ENCODE measurements at regions not wholly inside any gene's neighbourhood (a gene's known extent, or its start where the extent isn't known, plus 50 kb on each side); places are given as distances from the start of the nearest gene placed in this dataset.
"Not testable (repeated sequence)": the region's sequence is repeated elsewhere in the genome, so short reads cannot be mapped to it uniquely, and the experiment has no call there.

DNA sequence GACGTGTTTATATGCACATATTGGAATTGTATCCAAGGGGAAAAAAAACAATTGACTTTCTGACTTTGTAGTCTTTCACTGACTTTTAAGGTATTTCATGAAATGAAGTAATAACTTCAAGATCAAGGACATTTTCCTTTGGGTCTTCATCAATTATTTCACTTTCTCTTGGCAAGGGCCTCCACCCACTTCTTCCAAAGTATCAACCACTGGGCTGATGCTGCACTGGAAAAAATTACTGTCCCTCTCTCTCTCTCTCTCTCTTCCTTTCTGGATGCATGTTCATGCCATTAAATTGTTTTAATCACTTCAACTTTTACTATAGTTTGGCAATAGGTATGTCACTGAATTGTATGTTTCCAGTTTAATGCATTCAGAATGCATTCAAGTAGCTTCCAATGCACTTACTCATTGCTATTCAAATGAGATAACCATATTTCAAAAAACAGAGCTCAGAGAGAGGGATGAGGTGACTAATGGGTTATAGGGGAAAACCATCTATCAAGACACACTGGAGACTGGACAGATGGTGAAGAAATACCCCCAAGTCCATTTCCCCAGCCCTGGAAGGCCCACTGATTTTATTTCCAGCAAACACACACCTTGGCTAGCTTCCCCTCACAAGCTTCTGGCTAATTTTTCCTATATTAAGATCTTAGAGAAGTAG, 585.3 kb downstream of the EBF1 start:
- no peak for DNase-seq

- DNase-seq: no peak
These were observed 586.0 kb downstream of the EBF1 start for GRCh38 chr5:158513490-158514318.

DNA sequence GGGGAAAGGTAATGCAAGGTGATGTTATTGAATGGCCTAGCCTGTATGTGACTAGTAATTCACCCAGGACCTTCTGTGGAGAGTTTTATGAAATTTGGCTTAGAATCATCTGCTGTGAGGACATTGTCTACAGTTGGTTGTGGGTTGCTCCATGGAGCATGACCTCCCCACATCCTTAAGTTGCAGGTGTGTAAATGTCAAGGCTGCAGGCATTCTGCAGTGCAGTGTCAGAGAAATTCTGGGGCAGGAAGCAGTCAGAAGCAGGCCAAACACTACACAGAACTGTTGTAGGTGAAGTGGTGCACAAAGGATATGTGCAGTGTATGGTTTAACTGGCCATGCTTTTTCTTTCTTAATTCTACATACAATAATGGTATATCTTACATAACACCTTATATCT, 588.3 kb downstream of the EBF1 start:
- no peak for DNase-seq

DNA sequence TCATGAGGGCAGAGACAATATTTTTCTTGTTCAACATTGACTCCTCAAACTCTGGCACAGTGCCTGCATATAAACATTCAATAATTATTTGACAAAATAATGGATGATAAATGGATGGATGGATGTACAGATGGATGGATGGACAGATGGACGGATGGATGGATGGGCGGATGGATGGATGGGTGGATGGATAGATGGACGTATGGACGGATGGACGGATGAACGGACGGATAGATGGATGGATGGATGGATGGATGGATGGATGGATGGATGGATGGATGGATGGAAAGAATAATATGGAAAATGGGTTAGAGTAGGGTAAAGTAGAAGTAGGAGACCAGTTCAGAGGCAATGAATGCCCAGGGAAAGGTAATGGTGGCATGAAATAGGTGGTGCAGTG, 589.2 kb downstream of the EBF1 start:
- no peak for DNase-seq

- no peak for DNase-seq
These were observed 593.1 kb downstream of the EBF1 start for GRCh38 chr5:158506648-158507047.

DNA sequence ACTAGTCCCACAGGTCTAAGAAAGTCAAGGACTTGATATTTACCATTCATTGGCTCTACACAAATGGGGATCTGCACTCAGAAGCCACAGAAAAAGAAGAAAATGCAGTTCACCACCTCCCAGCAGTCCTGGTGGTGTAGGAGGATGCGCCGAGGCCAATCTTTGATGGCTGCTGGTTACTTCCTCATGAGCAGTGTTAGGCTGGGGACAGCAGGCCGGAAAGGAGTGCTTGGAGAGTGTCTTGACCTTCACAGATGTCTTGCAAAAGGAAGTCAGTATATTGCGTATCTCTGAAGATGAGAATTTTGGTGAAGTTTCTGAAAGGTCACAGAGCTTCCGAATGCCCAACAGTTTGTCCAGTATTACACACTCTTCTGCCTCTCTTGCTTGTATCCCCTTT, 597.0 kb downstream of the EBF1 start:
- DNase-seq: no peak

GRCh38 chr5:158499892-158500418, 599.8 kb downstream of the EBF1 start:
- no peak for DNase-seq

GRCh38 chr5:158499075-158499891, 600.4 kb downstream of the EBF1 start:
- no peak for DNase-seq

GRCh38 chr5:158496624-158497023, 603.1 kb downstream of the EBF1 start:
- DNase-seq: no peak

DNA sequence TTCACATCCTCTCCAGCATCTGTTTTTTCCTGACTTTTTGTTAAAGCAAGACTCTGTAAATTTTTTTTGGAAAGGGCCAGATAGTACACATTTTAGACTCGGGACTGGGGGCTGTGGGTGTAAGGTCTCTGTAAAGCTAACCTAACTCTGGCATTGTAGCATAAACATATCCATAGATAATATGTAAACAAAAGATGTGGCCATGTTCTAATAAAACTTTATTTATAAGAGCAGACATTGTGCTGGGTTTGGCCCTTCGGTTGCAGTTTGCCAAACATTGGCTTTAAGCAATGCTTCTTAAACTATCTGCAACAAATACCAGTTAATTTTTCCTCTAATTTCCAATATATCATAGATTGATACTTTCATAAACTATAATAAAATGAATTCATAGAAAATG, 605.2 kb downstream of the EBF1 start:
- DNase-seq: no peak

DNA sequence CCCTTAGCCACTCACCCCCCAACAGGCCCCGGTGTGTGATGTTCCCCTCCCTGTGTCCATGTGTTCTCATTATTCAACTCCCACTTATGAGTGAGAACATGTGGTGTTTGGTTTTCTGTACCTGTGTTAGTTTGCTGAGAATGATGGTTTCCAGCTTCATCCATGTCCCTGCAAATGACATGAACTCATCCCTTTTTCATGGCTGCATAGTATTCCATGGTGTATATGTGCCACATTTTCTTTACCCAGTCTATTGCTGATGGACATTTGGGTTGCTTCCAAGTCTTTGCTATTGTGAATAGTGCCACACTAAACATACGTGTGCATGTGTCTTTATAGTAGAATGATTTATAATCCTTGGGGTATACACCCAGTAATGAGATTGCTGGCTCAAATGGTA, 605.7 kb downstream of the EBF1 start:
- DNase-seq: not testable (repeated sequence)

DNA sequence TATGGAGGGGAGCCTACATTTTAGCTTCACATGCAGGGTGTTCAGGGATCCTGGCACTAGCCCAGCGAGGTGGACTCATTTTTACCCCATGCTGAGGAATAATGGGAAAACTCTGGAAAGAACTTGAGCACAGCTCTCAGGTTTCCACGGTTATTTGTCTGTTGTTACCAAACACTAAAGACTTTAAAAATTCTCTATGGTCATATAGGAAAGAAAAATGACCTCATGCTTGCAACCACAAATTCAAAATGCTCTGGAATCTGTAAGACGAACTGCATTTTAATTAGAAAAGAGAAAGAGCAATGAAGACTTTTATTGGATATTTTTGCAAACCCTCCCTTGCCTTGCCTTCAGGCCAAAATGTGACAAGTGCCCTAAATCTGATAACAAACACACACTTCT, 606.9 kb downstream of the EBF1 start:
- DNase-seq: no peak

DNA sequence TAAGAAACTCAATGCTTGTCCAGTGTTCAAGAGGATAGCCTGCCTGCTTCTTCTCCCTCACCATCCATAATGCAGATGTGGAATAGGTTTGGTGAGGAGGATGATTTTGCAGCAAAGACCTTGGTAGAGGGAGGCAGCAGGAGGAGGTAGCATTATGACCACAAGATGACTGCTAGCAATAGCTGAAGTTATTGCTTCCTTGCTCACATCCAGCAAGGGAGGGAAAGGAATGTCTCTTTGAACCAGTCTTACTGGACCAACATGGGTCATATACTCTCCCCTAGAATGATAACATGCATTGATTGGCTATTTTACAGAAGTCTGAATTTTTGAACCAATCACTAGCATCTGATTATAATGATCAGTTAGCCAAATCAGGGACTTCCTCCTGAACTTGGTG, 607.6 kb downstream of the EBF1 start:
- DNase-seq: no peak

DNA sequence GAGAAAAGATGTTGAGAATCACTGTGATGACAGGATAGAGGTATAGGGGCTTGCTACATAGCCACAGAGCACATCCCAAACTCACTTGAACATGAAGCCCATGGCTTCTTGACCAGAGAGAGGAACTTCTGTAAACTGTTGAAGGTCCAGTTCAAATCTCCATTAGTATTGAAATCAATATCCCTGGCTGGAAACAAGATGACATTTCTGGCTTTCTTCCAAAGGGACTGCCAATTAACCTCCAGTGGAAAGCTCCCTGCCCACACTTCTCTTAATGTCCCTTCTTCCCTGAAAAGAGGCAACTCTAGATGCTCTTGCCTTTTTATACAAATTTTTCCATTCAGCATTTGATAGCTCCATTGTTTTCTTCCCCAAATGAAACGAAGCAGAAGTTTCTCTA, 612.1 kb downstream of the EBF1 start:
- DNase-seq: no peak

- DNase-seq: no peak
These were observed 612.6 kb downstream of the EBF1 start for GRCh38 chr5:158487156-158487555.

DNA sequence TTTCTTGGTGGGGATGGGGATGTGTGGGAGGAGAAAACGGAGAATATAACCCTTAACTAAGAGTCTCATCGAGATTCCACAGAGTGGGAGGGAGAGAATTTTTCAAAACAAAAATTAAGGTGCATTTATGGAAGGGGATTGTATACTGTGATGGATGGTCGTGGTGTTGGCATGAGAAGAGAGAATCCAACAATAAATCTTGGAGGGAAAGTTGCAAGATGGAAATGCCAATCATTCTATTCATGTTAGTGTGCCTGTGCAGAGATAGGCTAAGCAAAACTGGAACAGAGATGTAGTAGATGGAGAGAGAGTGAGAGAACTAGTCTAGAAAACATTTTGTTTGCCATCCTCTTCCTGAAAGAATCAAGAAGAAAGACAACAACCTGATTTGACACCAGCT, 613.1 kb downstream of the EBF1 start:
- no peak for DNase-seq

DNA sequence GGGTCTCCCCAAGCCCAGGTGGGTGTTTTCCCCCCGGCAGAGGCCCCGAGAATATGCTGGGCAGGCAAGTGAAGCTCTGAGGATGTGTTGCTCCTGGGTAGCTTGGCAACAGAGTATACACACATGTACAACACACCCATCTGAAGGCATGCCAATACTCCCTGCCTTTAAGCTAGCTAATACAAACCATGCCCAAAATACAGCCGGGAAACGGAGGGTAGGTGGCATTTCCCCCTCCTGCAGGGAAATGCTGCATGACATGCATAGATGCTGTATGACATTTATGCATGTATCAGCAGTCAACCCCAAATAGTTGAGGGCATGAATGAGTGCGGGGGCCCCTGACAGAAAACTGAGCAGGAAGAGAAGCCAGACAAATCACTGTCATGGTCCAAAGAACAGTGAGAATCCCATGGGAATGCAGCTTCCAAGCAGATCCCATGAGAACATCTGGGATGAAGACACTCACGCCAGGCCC, 614.1 kb downstream of the EBF1 start:
- no peak for DNase-seq

GRCh38 chr5:158485047-158485446, 614.7 kb downstream of the EBF1 start:
- DNase-seq: no peak

DNA sequence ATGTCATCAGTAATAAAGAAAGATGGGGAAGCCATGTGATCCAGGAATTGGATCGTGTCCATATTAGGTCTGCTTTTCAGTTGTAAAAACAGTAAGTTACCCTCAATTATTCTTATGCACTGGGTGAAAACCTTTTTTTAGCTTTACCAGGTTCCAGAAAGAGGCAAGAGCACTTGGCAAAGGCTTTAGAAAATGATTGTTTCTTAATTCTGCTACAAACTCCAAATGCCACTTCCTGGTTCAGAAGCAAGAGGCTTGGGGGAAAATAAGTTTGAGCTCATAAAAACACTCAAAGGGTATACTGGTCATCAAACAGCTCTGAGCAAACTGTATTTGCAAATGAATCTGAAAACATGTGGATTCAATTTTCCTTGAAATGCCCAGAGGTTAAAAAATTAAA, 615.6 kb downstream of the EBF1 start:
- no peak for DNase-seq

GRCh38 chr5:158483281-158483860, 616.3 kb downstream of the EBF1 start:
- no peak for DNase-seq

DNA sequence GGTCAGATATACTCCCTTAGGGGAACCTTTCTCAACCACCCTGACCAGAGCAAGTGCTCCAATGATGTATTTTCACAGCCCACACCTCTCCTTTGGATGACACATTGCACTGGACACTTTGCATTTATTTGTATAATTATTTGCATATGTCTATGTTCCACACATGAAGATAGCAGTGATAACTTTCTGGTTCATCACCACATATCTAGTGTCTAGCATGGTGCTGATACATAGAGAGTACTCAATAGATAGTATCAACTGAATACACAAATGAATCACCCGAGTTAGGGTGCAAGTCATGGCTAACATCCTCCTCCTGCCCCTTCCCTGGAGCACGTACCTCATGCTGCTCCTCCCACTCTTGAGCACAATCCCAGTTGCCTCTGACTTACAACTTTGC, 617.6 kb downstream of the EBF1 start:
- no peak for DNase-seq

GRCh38 chr5:158478139-158478538, 619.2 kb upstream of the CLINT1 start:
- no peak for DNase-seq

GRCh38 chr5:158477214-158477613, 618.3 kb upstream of the CLINT1 start:
- DNase-seq: no peak
